GM12878 (cell line): ENCODE measurements at regions not wholly inside any gene's neighbourhood (a gene's known extent, or its start where the extent isn't known, plus 50 kb on each side); places are given as distances from the start of the nearest gene placed in this dataset.

Source experiments
- ATAC-seq: fragments of 200-7000 bp; cut with Tn5 transposase; 3 replicates; pipeline ENCODE4 v1.9.1; 2020; ENCODE audit warnings: mild to moderate bottlenecking, moderate library complexity
- BruUV-seq: library from RNA; stranded (reverse); fragments of 400-500 nt; replicated peaks from 2 replicates; lab custom pipeline; 2021; lab: Mats Ljungman, UMichigan
- CTCF ChIA-PET: fragments of 300-600 bp; sonication (Branson Sonifier 250); formaldehyde crosslinking; extraction: SDS; loops from one replicate; lab custom pipeline; 2021; ENCODE audit warnings: inconsistent platforms; lab: Yijun Ruan, JAX
- POLR2A ChIA-PET: fragments of 350-600 bp; formaldehyde crosslinking; extraction: SDS; loops from one replicate; lab custom pipeline; 2021; ENCODE audit warnings: inconsistent platforms; lab: Charles Lee
- RAD21 ChIA-PET: fragments of 300-600 bp; sonication (Branson Sonifier 250); formaldehyde crosslinking; loops from one replicate; lab custom pipeline; 2023; ENCODE audit warnings: antibody characterized with exemption; ENCODE audit not compliant: unreplicated experiment; lab: Charles Lee
- SMC1A ChIA-PET: fragments of 300-600 bp; sonication (Branson Sonifier 250); formaldehyde crosslinking; loops from one replicate; lab custom pipeline; 2023; ENCODE audit not compliant: unreplicated experiment, uncharacterized antibody; lab: Charles Lee
- DNase-seq: peaks from one replicate; pipeline ENCODE4 v3.0.0-alpha.2; 2011; ENCODE audit warnings: low read depth, low spot score
- FAIRE-seq: peaks from 3 replicates; lab custom pipeline; 2011; peaks lifted over from hg19 to GRCh38; lab: Jason Lieb, UNC
- H2AFZ ChIP-seq: 2 replicates; pipeline ENCODE4 v1.6.0; 2011; ENCODE audit warnings: low read depth, low read length, control low read depth; ENCODE audit not compliant: control insufficient read depth
- H3K27ac ChIP-seq: 2 replicates; pipeline ENCODE4 v1.5.1; 2011; ENCODE audit warnings: control low read depth; ENCODE audit not compliant: control insufficient read depth, insufficient read depth
- H3K27me3 ChIP-seq, 2 experiments: replicated peaks in 1 of 2; 2 replicates each; pipeline versions ENCODE4 v1.6.0 to v1.6.1; 2011; ENCODE audit warnings: low read length in 1 of 2; ENCODE audit not compliant: control insufficient read depth in 2 of 2, insufficient read depth in 2 of 2
- H3K36me3 ChIP-seq, 2 experiments: 2 replicates each; pipeline ENCODE4 v1.5.1; 2011; ENCODE audit warnings: low read length in 1 of 2; ENCODE audit not compliant: control insufficient read depth in 2 of 2, insufficient read depth in 2 of 2
- H3K4me1 ChIP-seq: 2 replicates; pipeline ENCODE4 v1.6.1; 2011; ENCODE audit warnings: mild to moderate bottlenecking, low read length, moderate library complexity, mixed read lengths; ENCODE audit not compliant: control insufficient read depth, insufficient read depth
- H3K4me2 ChIP-seq: 2 replicates; pipeline ENCODE4 v1.6.0; 2011; ENCODE audit warnings: control low read depth; ENCODE audit not compliant: control insufficient read depth, insufficient read depth
- H3K4me3 ChIP-seq: fragments of 200-600 bp; sonication (generic); 2 replicates; pipeline ENCODE4 v1.5.1; 2016
- H3K79me2 ChIP-seq: 2 replicates; pipeline ENCODE4 v1.6.0; 2011; ENCODE audit warnings: low read length; ENCODE audit not compliant: control insufficient read depth, insufficient read depth
- H3K9ac ChIP-seq: 2 replicates; pipeline ENCODE4 v1.8.0; 2011; ENCODE audit warnings: low read length, control low read depth, mixed read lengths; ENCODE audit not compliant: control insufficient read depth, insufficient read depth
- H3K9me3 ChIP-seq: replicated peaks from 3 replicates; pipeline ENCODE4 v1.5.1; 2011; ENCODE audit warnings: mild to moderate bottlenecking, low read length; ENCODE audit not compliant: control insufficient read depth, insufficient read depth
- H4K20me1 ChIP-seq: 2 replicates; pipeline ENCODE4 v1.6.0; 2011; ENCODE audit not compliant: control insufficient read depth, insufficient read depth
- CHD2 ChIP-seq: IDR thresholded peaks from 2 replicates; pipeline ENCODE4 v1.6.1; 2011; ENCODE audit warnings: low read depth, low read length, improper control_type of control experiment, borderline replicate concordance
- HDAC2 ChIP-seq: fragments of 200-600 bp; sonication (generic); IDR thresholded peaks from 2 replicates; pipeline ENCODE4 v1.6.1; 2017
- KDM1A ChIP-seq: fragments of 200-600 bp; sonication (generic); IDR thresholded peaks from 2 replicates; pipeline ENCODE4 v1.6.1; 2016; ENCODE audit warnings: borderline replicate concordance
- NBN ChIP-seq: fragments of 450-650 bp; IDR thresholded peaks from 2 replicates; pipeline ENCODE4 v1.6.1; 2016
- NR2F1 ChIP-seq: fragments of 450-650 bp; conservative IDR thresholded peaks from 2 replicates; pipeline ENCODE4 v1.6.1; 2017; ENCODE audit warnings: mild to moderate bottlenecking
- RFX5 ChIP-seq: IDR thresholded peaks from 2 replicates; pipeline ENCODE4 v1.6.1; 2011; ENCODE audit warnings: low read depth, low read length, improper control_type of control experiment
- SPI1 ChIP-seq: IDR thresholded peaks from 2 replicates; pipeline ENCODE4 v1.6.1; 2011; ENCODE audit warnings: low read depth, mild to moderate bottlenecking, low read length, moderate library complexity, borderline replicate concordance; ENCODE audit not compliant: insufficient read depth
- TAF1 ChIP-seq: IDR thresholded peaks from 2 replicates; pipeline ENCODE4 v1.6.1; 2011; ENCODE audit warnings: mild to moderate bottlenecking, low read depth, low read length, borderline replicate concordance
- whole genome bisulfite sequencing: methylation state at CpG from one replicate; pipeline ENCODE4 v1.1.6; 2016; ENCODE audit warnings: low lambda C conversion rate; ENCODE audit not compliant: insufficient replicate concordance, insufficient coverage; ENCODE audit errors: missing lambda C conversion rate; 5-methylcytosine and 5-hydroxymethylcytosine counted together
- in situ Hi-C: fragments of 300-500 bp; cut with MboI; formaldehyde crosslinking; loops from 9 replicates; pipeline ENCODE4 v1.14.3; 2018; ENCODE audit warnings: mixed read lengths
- intact Hi-C: fragments of 100-400 bp; cut with micrococcal nuclease; formaldehyde crosslinking; loops from one replicate; pipeline ENCODE4 v1.14.2; 2022; ENCODE audit not compliant: unreplicated experiment
- TF ChIP-seq, protein P1 (sequence below): IDR thresholded peaks from 2 replicates; pipeline ENCODE4 v1.6.1; 2012; ENCODE audit warnings: low read depth, low read length, improper control_type of control experiment
- TF ChIP-seq, protein P2 (sequence below): IDR thresholded peaks from 2 replicates; pipeline ENCODE4 v1.6.1; 2012; ENCODE audit warnings: low read depth, low read length, improper control_type of control experiment

DNA sequence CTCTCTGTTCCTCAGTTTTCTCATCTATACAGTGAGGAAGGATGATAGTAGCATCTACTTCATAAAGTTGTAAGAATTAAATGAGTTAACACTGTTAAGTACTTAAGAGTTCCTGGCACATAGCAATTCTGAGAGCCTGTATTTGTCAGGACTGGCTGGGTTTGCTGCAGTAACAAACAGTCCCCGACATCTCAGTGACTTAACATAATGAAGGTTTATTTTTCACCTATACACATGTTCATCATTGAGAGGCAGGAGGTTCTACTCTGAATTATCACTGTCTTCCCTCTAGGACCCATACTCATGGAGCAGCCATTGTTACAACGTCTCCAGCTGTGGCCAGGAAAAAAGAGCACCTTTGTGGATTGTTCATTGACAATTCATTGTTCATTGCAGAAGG, 190.6 kb upstream of the PROK2 start:
- H2AFZ ChIP-seq, result no peak overlapping the region
- no peak for DNase-seq
- H3K9me3 ChIP-seq, result peaks cover 2% of the 10 kb centered on the region; the same call in 2 of the 3 replicates
- no peak for TF ChIP-seq CHD2
- TF ChIP-seq HDAC2, result no peak
- TF ChIP-seq NR2F1, result no peak
- no peak for TF ChIP-seq RFX5
- H3K4me2 ChIP-seq, result no peak overlapping the region
- CTCF ChIA-PET, result no interaction called here
- no peak overlapping the region for H3K4me3 ChIP-seq
- in situ Hi-C loops (no loop called here), intact Hi-C loops (no loop called here)
- no peak overlapping the region for H3K9ac ChIP-seq
- SMC1A ChIA-PET, result interaction anchor here (1.7 to 7.5 kb wide), 2 partner anchors 11 to 104 kb away, joined by 4 to 58 read pairs; no protein-coding TSS in a partner anchor
- H3K36me3 ChIP-seq, result no peaks in the 10 kb centered on the region
- FAIRE-seq, result no peak
- ATAC-seq, result no peak
- no TSS peak for BruUV-seq
- no peak overlapping the region for H3K27ac ChIP-seq
- POLR2A ChIA-PET, result no interaction called here
- no peaks in the 10 kb centered on the region for H4K20me1 ChIP-seq
- peaks cover 27% of the 10 kb centered on the region for H3K4me1 ChIP-seq
- RAD21 ChIA-PET, result interaction anchor here (1.5 to 2.9 kb wide), 2 partner anchors 10 to 125 kb away, joined by 3 to 13 read pairs; no protein-coding TSS in a partner anchor
- H3K79me2 ChIP-seq, result no peaks in the 10 kb centered on the region
- WGBS, result 88% methylated on average over 2 of the region's 2 CpGs
- no peaks in the 10 kb centered on the region for H3K27me3 ChIP-seq

DNA sequence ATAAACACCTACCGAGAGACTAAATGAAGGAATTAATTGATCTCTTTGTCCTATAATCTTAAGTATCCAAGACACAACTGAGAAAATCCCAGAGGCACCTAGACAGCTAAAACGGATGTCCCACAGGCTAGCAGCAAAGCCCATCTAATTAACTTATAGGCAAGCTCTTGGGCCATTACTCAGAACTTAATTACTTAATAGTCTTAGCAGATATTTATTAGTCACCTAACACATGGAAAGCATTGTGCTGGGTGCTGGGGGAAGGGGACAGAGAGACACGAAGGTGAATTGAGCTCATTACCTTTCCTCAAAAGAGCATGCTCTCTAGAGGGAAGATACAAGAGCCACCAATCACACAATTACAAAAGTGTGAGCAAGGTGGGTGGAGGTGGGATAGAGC, 189.8 kb upstream of the PROK2 start:
- H3K9me3 ChIP-seq, result peaks cover 2% of the 10 kb centered on the region; the same call in 2 of the 3 replicates
- peaks cover 27% of the 10 kb centered on the region for H3K4me1 ChIP-seq
- no peak for FAIRE-seq
- ChIA-PET CTCF (interaction anchor here (1.2 to 1.7 kb wide), 2 partner anchors 20 to 185 kb away, joined by 3 read pairs; no protein-coding TSS in a partner anchor), SMC1A (interaction anchor here (1.6 to 7.5 kb wide), 3 partner anchors 12 to 105 kb away, joined by 3 to 58 read pairs (median 4); no protein-coding TSS in a partner anchor), POLR2A (interaction anchor here (0.6 kb wide), 1 partner anchor 529 kb away, joined by 3 read pairs; no protein-coding TSS in a partner anchor), RAD21 (interaction anchor here (1.5 kb wide), 1 partner anchor 126 kb away, joined by 3 read pairs; no protein-coding TSS in a partner anchor)
- intact Hi-C loops (no loop called here), in situ Hi-C loops (no loop called here)
- no peak overlapping the region for H2AFZ ChIP-seq
- ATAC-seq, result no peak
- H3K9ac ChIP-seq, result no peak overlapping the region
- H3K27ac ChIP-seq, result no peak overlapping the region
- no peaks in the 10 kb centered on the region for H4K20me1 ChIP-seq
- no peaks in the 10 kb centered on the region for H3K36me3 ChIP-seq
- 81% methylated on average over 3 of the region's 3 CpGs for WGBS
- no peak for DNase-seq
- no TSS peak for BruUV-seq
- TF ChIP-seq SPI1 (no peak), NBN (no peak), TAF1 (no peak), KDM1A (no peak)
- TF ChIP-seq, protein P1, sequence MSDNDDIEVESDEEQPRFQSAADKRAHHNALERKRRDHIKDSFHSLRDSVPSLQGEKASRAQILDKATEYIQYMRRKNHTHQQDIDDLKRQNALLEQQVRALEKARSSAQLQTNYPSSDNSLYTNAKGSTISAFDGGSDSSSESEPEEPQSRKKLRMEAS, result no peak
- TF ChIP-seq, protein P2, sequence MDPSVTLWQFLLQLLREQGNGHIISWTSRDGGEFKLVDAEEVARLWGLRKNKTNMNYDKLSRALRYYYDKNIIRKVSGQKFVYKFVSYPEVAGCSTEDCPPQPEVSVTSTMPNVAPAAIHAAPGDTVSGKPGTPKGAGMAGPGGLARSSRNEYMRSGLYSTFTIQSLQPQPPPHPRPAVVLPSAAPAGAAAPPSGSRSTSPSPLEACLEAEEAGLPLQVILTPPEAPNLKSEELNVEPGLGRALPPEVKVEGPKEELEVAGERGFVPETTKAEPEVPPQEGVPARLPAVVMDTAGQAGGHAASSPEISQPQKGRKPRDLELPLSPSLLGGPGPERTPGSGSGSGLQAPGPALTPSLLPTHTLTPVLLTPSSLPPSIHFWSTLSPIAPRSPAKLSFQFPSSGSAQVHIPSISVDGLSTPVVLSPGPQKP, result no peak
- no peak overlapping the region for H3K4me3 ChIP-seq
- H3K4me2 ChIP-seq, result no peak overlapping the region
- no peaks in the 10 kb centered on the region for H3K79me2 ChIP-seq
- H3K27me3 ChIP-seq, result no peaks in the 10 kb centered on the region
